Skin epidermis (tissue), 12 donors: ENCODE measurements at regions not wholly inside any gene's neighbourhood (a gene's known extent, or its start where the extent isn't known, plus 50 kb on each side); places are given as distances from the start of the nearest gene placed in this dataset.

Experiments
- H3K27ac ChIP-seq, 21 experiments: fragments of 200-600 bp; sonication (generic) in 11 of 21; one replicate each; pipeline ENCODE4 v1.5.0; 2020; ENCODE audit warnings: mild to moderate bottlenecking in 3 of 21, inconsistent platforms in 2 of 21, moderate library complexity in 2 of 21
- H3K4me3 ChIP-seq, 7 experiments: fragments of 200-600 bp; sonication (generic) in 2 of 7; one replicate each; pipeline ENCODE4 v1.5.0; 2020; ENCODE audit warnings: inconsistent platforms in 2 of 7, mild to moderate bottlenecking in 2 of 7, moderate library complexity in 1 of 7

- Histone ChIP-seq H3K4me3 (no peak overlapping the region), H3K27ac (no peak overlapping the region)
These were observed 470.8 kb upstream of the VRK2 start for GRCh38 chr2:57575700-57576268.

- Histone ChIP-seq H3K27ac (no peak overlapping the region), H3K4me3 (no peak overlapping the region)
These were observed 469.6 kb upstream of the VRK2 start for GRCh38 chr2:57576983-57577382.

GRCh38 chr2:57597940-57598339 lies 448.7 kb upstream of the VRK2 start:
- Histone ChIP-seq H3K4me3 (no peak overlapping the region), H3K27ac (no peak overlapping the region)

GRCh38 chr2:57598551-57598950 lies 448.1 kb upstream of the VRK2 start:
- Histone ChIP-seq H3K27ac (no peak overlapping the region), H3K4me3 (no peak overlapping the region)

- H3K27ac ChIP-seq = no peak overlapping the region
- H3K4me3 ChIP-seq = no peak overlapping the region
These were observed 443.9 kb upstream of the VRK2 start for GRCh38 chr2:57602733-57603132.

GRCh38 chr2:57614988-57615387 lies 431.6 kb upstream of the VRK2 start:
- Histone ChIP-seq H3K27ac (no peak overlapping the region), H3K4me3 (no peak overlapping the region)

GRCh38 chr2:57615855-57616556 lies 430.6 kb upstream of the VRK2 start:
- Histone ChIP-seq H3K4me3 (no peak overlapping the region), H3K27ac (no peak overlapping the region)

- H3K4me3 ChIP-seq = no peak overlapping the region
These were observed 429.3 kb upstream of the VRK2 start for GRCh38 chr2:57617318-57617717.

GRCh38 chr2:57621122-57621663 lies 425.4 kb upstream of the VRK2 start:
- Histone ChIP-seq H3K4me3 (no peak overlapping the region), H3K27ac (no peak overlapping the region)

More at GRCh38 chr2:57617318-57617717, 429.3 kb upstream of the VRK2 start:
- no peak overlapping the region for H3K27ac ChIP-seq

- Histone ChIP-seq H3K4me3 (no peak overlapping the region), H3K27ac (no peak overlapping the region)
These were observed 424.6 kb upstream of the VRK2 start for GRCh38 chr2:57622009-57622408.

GRCh38 chr2:57656198-57656597 lies 390.4 kb upstream of the VRK2 start:
- no peak overlapping the region for H3K27ac ChIP-seq
- no peak overlapping the region for H3K4me3 ChIP-seq

- no peak overlapping the region for H3K27ac ChIP-seq
- H3K4me3 ChIP-seq = no peak overlapping the region
These were observed 377.0 kb upstream of the VRK2 start for GRCh38 chr2:57669570-57669969.

- H3K27ac ChIP-seq = no peak overlapping the region
- H3K4me3 ChIP-seq = no peak overlapping the region
These were observed 372.6 kb upstream of the VRK2 start for GRCh38 chr2:57674025-57674424.

GRCh38 chr2:57674743-57675142 lies 371.9 kb upstream of the VRK2 start:
- no peak overlapping the region for H3K27ac ChIP-seq
- H3K4me3 ChIP-seq = no peak overlapping the region

GRCh38 chr2:57677296-57677695 lies 369.3 kb upstream of the VRK2 start:
- Histone ChIP-seq H3K27ac (no peak overlapping the region), H3K4me3 (no peak overlapping the region)

GRCh38 chr2:57681650-57682049 lies 365.0 kb upstream of the VRK2 start:
- H3K4me3 ChIP-seq = no peak overlapping the region
- H3K27ac ChIP-seq = no peak overlapping the region

- H3K27ac ChIP-seq = no peak overlapping the region
- no peak overlapping the region for H3K4me3 ChIP-seq
These were observed 361.6 kb upstream of the VRK2 start for GRCh38 chr2:57685032-57685431.

GRCh38 chr2:57692395-57692794 lies 354.2 kb upstream of the VRK2 start:
- no peak overlapping the region for H3K4me3 ChIP-seq
- no peak overlapping the region for H3K27ac ChIP-seq

GRCh38 chr2:57693177-57693576 lies 353.4 kb upstream of the VRK2 start:
- no peak overlapping the region for H3K4me3 ChIP-seq
- no peak overlapping the region for H3K27ac ChIP-seq

GRCh38 chr2:57693965-57694364 lies 352.6 kb upstream of the VRK2 start:
- Histone ChIP-seq H3K27ac (no peak overlapping the region), H3K4me3 (no peak overlapping the region)

- no peak overlapping the region for H3K27ac ChIP-seq
- H3K4me3 ChIP-seq = no peak overlapping the region
These were observed 350.6 kb upstream of the VRK2 start for GRCh38 chr2:57696016-57696415.

- no peak overlapping the region for H3K4me3 ChIP-seq
- H3K27ac ChIP-seq = no peak overlapping the region
These were observed 348.2 kb upstream of the VRK2 start for GRCh38 chr2:57698392-57698791.
